ENCODE measurements at regions not wholly inside any gene's neighbourhood (a gene's known extent, or its start where the extent isn't known, plus 50 kb on each side); places are given as distances from the start of the nearest gene placed in this dataset.

- DNase-seq: no peak
Observed at GRCh38 chr5:9903801-9904200, 273.6 kb upstream of the TAS2R1 start.

- DNase-seq: peak; percentile 8
Observed at GRCh38 chr5:9898319-9898718, 268.2 kb upstream of the TAS2R1 start.

- DNase-seq: no peak
Observed at GRCh38 chr5:9895302-9895645, 265.1 kb upstream of the TAS2R1 start.

GRCh38 chr5:9894571-9895301 lies 264.6 kb upstream of the TAS2R1 start:
- DNase-seq: no peak

- no peak for DNase-seq
Observed at GRCh38 chr5:9892696-9893095, 262.5 kb upstream of the TAS2R1 start.

GRCh38 chr5:9889511-9889910 lies 259.4 kb upstream of the TAS2R1 start:
- no peak for DNase-seq

GRCh38 chr5:9888501-9888901 lies 258.4 kb upstream of the TAS2R1 start:
- DNase-seq: no peak

- no peak for DNase-seq
Observed at GRCh38 chr5:9885164-9885563, 255.0 kb upstream of the TAS2R1 start.

- DNase-seq: no peak
Observed at GRCh38 chr5:9878206-9878605, 248.1 kb upstream of the TAS2R1 start.

- DNase-seq: no peak
Observed at GRCh38 chr5:9877488-9877887, 247.3 kb upstream of the TAS2R1 start.

GRCh38 chr5:9876451-9876850 lies 246.3 kb upstream of the TAS2R1 start:
- DNase-seq: no peak

GRCh38 chr5:9869616-9870288 lies 239.6 kb upstream of the TAS2R1 start:
- no peak for DNase-seq

- no peak for DNase-seq
Observed at GRCh38 chr5:9865574-9865973, 235.4 kb upstream of the TAS2R1 start.

- no peak for DNase-seq
Observed at GRCh38 chr5:9864791-9865190, 234.6 kb upstream of the TAS2R1 start.

GRCh38 chr5:9863486-9863885 lies 233.3 kb upstream of the TAS2R1 start:
- no peak for DNase-seq

GRCh38 chr5:9861666-9862256 lies 231.6 kb upstream of the TAS2R1 start:
- no peak for DNase-seq

- DNase-seq: no peak
Observed at GRCh38 chr5:9859808-9860207, 229.7 kb upstream of the TAS2R1 start.

GRCh38 chr5:9858043-9858442 lies 227.9 kb upstream of the TAS2R1 start:
- DNase-seq: no peak

GRCh38 chr5:9853309-9853708 lies 223.2 kb upstream of the TAS2R1 start:
- DNase-seq: no peak

GRCh38 chr5:9852671-9853070 lies 222.5 kb upstream of the TAS2R1 start:
- DNase-seq: no peak

GRCh38 chr5:9851458-9851857 lies 221.3 kb upstream of the TAS2R1 start:
- no peak for DNase-seq

GRCh38 chr5:9850456-9850855 lies 220.3 kb upstream of the TAS2R1 start:
- no peak for DNase-seq

GRCh38 chr5:9847631-9848030 lies 217.5 kb upstream of the TAS2R1 start:
- no peak for DNase-seq

- DNase-seq: no peak
Observed at GRCh38 chr5:9845185-9845584, 215.0 kb upstream of the TAS2R1 start.
